ENCODE measurements at regions not wholly inside any gene's neighbourhood (a gene's known extent, or its start where the extent isn't known, plus 50 kb on each side); places are given as distances from the start of the nearest gene placed in this dataset.

- TF ChIP-seq CTCF (IDR thresholded peaks at IDR 0.05; ENCODE audit: low read length) (no peak), EZH2 (IDR thresholded peaks at IDR 0.05; ENCODE audit: borderline replicate concordance, low read length) (no peak)
These were observed 1563.2 kb downstream of the KCNT2 start for GRCh38 chr1:195045072-195045471.
